Psoas muscle (tissue), 7 donors: ENCODE measurements at regions not wholly inside any gene's neighbourhood (a gene's known extent, or its start where the extent isn't known, plus 50 kb on each side); places are given as distances from the start of the nearest gene placed in this dataset.

ENCODE experiments used
- ATAC-seq, 4 donors: fragments of 200-7000 bp; cut with Tn5 transposase; one replicate each; pipeline ENCODE4 v1.9.1; 2020; ENCODE audit warnings: moderate library complexity in 3 of 4, mild to moderate bottlenecking in 2 of 4
- DNase-seq, 2 donors: peaks; one replicate each; pipeline ENCODE4 v3.0.0-alpha.2; 2020
- H3K27ac ChIP-seq: fragments of 200-600 bp; one replicate; pipeline ENCODE4 v1.8.0; 2022
- H3K27me3 ChIP-seq, 3 donors: fragments of 200-600 bp in 1 of 3; one replicate each; pipeline versions ENCODE4 v1.6.1 to v1.8.0; 2013 to 2022; ENCODE audit warnings: low read length in 2 of 3, mild to moderate bottlenecking in 2 of 3, moderate library complexity in 1 of 3; ENCODE audit not compliant: insufficient read depth in 3 of 3
- H3K36me3 ChIP-seq, 2 donors: fragments of 200-600 bp in 1 of 2; one replicate each; pipeline versions ENCODE4 v1.6.1 to v1.8.0; 2013 to 2022; ENCODE audit warnings: low read depth in 1 of 2, mild to moderate bottlenecking in 1 of 2, moderate library complexity in 1 of 2; ENCODE audit not compliant: insufficient read depth in 1 of 2
- H3K4me1 ChIP-seq: fragments of 200-600 bp; one replicate; pipeline ENCODE4 v1.8.0; 2022
- H3K4me3 ChIP-seq: fragments of 200-600 bp; one replicate; pipeline ENCODE4 v1.8.0; 2022; ENCODE audit warnings: mild to moderate bottlenecking
- H3K9me3 ChIP-seq: fragments of 200-600 bp; one replicate; pipeline ENCODE4 v1.8.0; 2022
- CTCF ChIP-seq: fragments of 200-600 bp; IDR thresholded peaks from one replicate; pipeline ENCODE4 v1.8.0; 2022; ENCODE audit warnings: antibody characterized with exemption
- WGBS, 3 donors: extraction: QIAGEN DNeasy Blood & Tissue Kit; methylation state at CpG; one replicate each; pipeline versions ENCODE4 v1.1.6 to v1.1.7; 2013; 5-methylcytosine and 5-hydroxymethylcytosine counted together
- intact Hi-C, 2 donors: fragments of 100-400 bp; cut with DNase I; formaldehyde crosslinking; loops; one replicate each; pipeline versions ENCODE4 v1.11.0 to v1.14.2; 2022
- donor health status: healthy with polysubstance abuse.
- donor health status: DM: no; HTN: no; CAD: no; lungs with moderate emphysema.
- donor health status: Bipolar disorder and iron deficiency.
- donor health status: healthy.
- donor health status: DM: yes; HTN: yes; CAD: no.
- donor health status: DM: no; HTN: no; CAD: no.
- donor health status: DM: yes; HTN: yes; CAD: no.

GRCh38 chr2:158002079-158002478, 99.6 kb upstream of the UPP2 start:
- Histone ChIP-seq H3K27ac (no peak overlapping the region), H3K27me3 (no peaks in the 10 kb centered on the region), H3K4me1 (no peaks in the 10 kb centered on the region), H3K9me3 (no peaks in the 10 kb centered on the region), H3K36me3 (no peaks in the 10 kb centered on the region), H3K4me3 (no peak overlapping the region)
- no peak for DNase-seq
- no peak for ATAC-seq
- TF ChIP-seq CTCF, result no peak
- 84 to 95% (median 92%) methylated on average over 4 of the region's 4 CpGs for WGBS, 3 donors
- intact Hi-C loops, result loop anchor here in 1 of 2 donors (10.0 kb wide), 2 partner anchors 97 to 377 kb away; partner anchors contain the start of gene ACVR1C

- TF ChIP-seq CTCF, result no peak
- Histone ChIP-seq H3K4me3 (no peak overlapping the region), H3K27me3 (no peaks in the 10 kb centered on the region), H3K27ac (no peak overlapping the region), H3K9me3 (no peaks in the 10 kb centered on the region), H3K36me3 (no peaks in the 10 kb centered on the region), H3K4me1 (no peaks in the 10 kb centered on the region)
- intact Hi-C loops, result no loop called here
- DNase-seq, result no peak
- no peak for ATAC-seq
- 29 to 35% (median 31%) methylated on average over 1 of the region's 1 CpG for WGBS, 3 donors
These were observed 104.9 kb upstream of the UPP2 start for GRCh38 chr2:157996799-157997198.

GRCh38 chr2:157995117-157995516, 106.6 kb upstream of the UPP2 start:
- no peaks in the 10 kb centered on the region for H3K9me3 ChIP-seq
- DNase-seq (no peak), ATAC-seq (no peak)
- H3K4me1 ChIP-seq, result no peaks in the 10 kb centered on the region
- no peak for TF ChIP-seq CTCF
- no peak overlapping the region for H3K27ac ChIP-seq
- H3K4me3 ChIP-seq, result no peak overlapping the region
- H3K36me3 ChIP-seq, result no peaks in the 10 kb centered on the region
- WGBS, 3 donors, result 59 to 89% (median 66%) methylated on average over 1 of the region's 1 CpG
- intact Hi-C loops, result no loop called here
- H3K27me3 ChIP-seq, result no peaks in the 10 kb centered on the region

- no peaks in the 10 kb centered on the region for H3K9me3 ChIP-seq
- 62 to 75% (median 67%) methylated on average over 6 of the region's 6 CpGs for WGBS, 3 donors
- no peak overlapping the region for H3K27ac ChIP-seq
- no peaks in the 10 kb centered on the region for H3K36me3 ChIP-seq
- TF ChIP-seq CTCF, result no peak
- DNase-seq (no peak), ATAC-seq (no peak)
- H3K4me3 ChIP-seq, result no peak overlapping the region
- H3K4me1 ChIP-seq, result no peaks in the 10 kb centered on the region
- intact Hi-C loops, result no loop called here
- no peaks in the 10 kb centered on the region for H3K27me3 ChIP-seq
These were observed 109.7 kb upstream of the UPP2 start for GRCh38 chr2:157991932-157992331.

- Histone ChIP-seq H3K4me3 (no peak overlapping the region), H3K36me3 (no peaks in the 10 kb centered on the region), H3K27me3 (no peaks in the 10 kb centered on the region), H3K4me1 (no peaks in the 10 kb centered on the region), H3K9me3 (no peaks in the 10 kb centered on the region), H3K27ac (no peak overlapping the region)
- TF ChIP-seq CTCF, result no peak
- DNase-seq, result no peak
- ATAC-seq, result no peak
- intact Hi-C loops, result no loop called here
- WGBS, 3 donors, result 17 to 26% (median 26%) methylated on average over 5 of the region's 5 CpGs
These were observed 111.5 kb upstream of the UPP2 start for GRCh38 chr2:157990173-157990572.
